ENCODE measurements at regions not wholly inside any gene's neighbourhood (a gene's known extent, or its start where the extent isn't known, plus 50 kb on each side); places are given as distances from the start of the nearest gene placed in this dataset.

DNA sequence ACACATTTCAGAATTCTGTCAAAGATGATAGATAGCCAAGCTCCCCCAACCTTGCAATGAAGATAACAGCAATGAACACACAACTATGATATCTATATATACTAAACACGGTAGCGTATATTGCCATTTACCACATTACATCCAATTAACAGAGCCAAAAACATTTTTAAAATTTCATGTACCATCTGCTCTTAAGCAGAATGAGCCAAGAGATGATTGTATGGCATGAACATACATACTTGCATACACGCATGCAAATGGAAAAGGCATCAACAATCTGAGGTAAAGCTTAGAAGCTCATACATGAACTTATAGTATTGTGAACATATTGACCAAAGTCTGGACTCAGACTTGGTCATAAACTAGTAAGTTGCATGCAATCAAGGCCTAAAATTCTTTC is 712.9 kb upstream of the GOLIM4 start:
- FAIRE-seq: no peak
- Histone ChIP-seq H3K79me2 (ENCODE audit: insufficient read depth, low read length) (no peaks in the 10 kb centered on the region), H3K27ac (ENCODE audit: extremely low read length, insufficient read depth, low read length) (no peak overlapping the region), H3K4me3 (replicated peaks in 1 of 3; ENCODE audit: insufficient read depth in 1 of 3, low read depth in 2 of 3, low read length in 3 of 3) (no peak overlapping the region), H3K36me3 (replicated peaks in 1 of 2; ENCODE audit: control insufficient read depth in 1 of 2, insufficient read depth in 2 of 2, low read length in 2 of 2) (no peaks in the 10 kb centered on the region), H3K4me1 (ENCODE audit: insufficient read depth, low read length) (no peaks in the 10 kb centered on the region), H3K9ac (ENCODE audit: insufficient read depth, low read depth, low read length) (no peak overlapping the region), H2AFZ (ENCODE audit: low read length) (no peak overlapping the region), H4K20me1 (ENCODE audit: insufficient read depth, low read length) (no peaks in the 10 kb centered on the region), H3K4me2 (ENCODE audit: low read depth, low read length) (no peak overlapping the region), H3K27me3 (ENCODE audit: control insufficient read depth in 1 of 2, insufficient read depth in 2 of 2, low read length in 2 of 2) (no peaks in the 10 kb centered on the region), H3K9me3 (ENCODE audit: low read length) (no peaks in the 10 kb centered on the region)
- intact Hi-C loops (cut with micrococcal nuclease; ENCODE audit: unreplicated experiment) (no loop called here), in situ Hi-C loops (cut with HindIII; ENCODE audit: extremely low pct_ligation_motif_present, low pct_unique_long_range_greater_than_20kb) (no loop called here)
- 21% methylated on average over 3 of the region's 3 CpGs for WGBS (ENCODE audit: low lambda C conversion rate)
- POLR2A ChIA-PET: no interaction called here
- CTCF ChIA-PET (ENCODE audit: low intra/inter-chr PET ratio, low total read pairs): no interaction called here
- BruUV-seq (replicated peaks): no TSS peak
- TF ChIP-seq SP5 (CRISPR knock-in tag; IDR thresholded peaks at IDR 0.05; ENCODE audit: borderline replicate concordance, low read depth): no peak
- TF ChIP-seq, protein P1, sequence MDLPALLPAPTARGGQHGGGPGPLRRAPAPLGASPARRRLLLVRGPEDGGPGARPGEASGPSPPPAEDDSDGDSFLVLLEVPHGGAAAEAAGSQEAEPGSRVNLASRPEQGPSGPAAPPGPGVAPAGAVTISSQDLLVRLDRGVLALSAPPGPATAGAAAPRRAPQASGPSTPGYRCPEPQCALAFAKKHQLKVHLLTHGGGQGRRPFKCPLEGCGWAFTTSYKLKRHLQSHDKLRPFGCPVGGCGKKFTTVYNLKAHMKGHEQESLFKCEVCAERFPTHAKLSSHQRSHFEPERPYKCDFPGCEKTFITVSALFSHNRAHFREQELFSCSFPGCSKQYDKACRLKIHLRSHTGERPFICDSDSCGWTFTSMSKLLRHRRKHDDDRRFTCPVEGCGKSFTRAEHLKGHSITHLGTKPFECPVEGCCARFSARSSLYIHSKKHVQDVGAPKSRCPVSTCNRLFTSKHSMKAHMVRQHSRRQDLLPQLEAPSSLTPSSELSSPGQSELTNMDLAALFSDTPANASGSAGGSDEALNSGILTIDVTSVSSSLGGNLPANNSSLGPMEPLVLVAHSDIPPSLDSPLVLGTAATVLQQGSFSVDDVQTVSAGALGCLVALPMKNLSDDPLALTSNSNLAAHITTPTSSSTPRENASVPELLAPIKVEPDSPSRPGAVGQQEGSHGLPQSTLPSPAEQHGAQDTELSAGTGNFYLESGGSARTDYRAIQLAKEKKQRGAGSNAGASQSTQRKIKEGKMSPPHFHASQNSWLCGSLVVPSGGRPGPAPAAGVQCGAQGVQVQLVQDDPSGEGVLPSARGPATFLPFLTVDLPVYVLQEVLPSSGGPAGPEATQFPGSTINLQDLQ (CRISPR knock-in tag; IDR thresholded peaks at IDR 0.05): no peak
- TF ChIP-seq, protein P2, sequence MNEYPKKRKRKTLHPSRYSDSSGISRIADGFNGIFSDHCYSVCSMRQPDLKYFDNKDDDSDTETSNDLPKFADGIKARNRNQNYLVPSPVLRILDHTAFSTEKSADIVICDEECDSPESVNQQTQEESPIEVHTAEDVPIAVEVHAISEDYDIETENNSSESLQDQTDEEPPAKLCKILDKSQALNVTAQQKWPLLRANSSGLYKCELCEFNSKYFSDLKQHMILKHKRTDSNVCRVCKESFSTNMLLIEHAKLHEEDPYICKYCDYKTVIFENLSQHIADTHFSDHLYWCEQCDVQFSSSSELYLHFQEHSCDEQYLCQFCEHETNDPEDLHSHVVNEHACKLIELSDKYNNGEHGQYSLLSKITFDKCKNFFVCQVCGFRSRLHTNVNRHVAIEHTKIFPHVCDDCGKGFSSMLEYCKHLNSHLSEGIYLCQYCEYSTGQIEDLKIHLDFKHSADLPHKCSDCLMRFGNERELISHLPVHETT (CRISPR knock-in tag; conservative IDR thresholded peaks at IDR 0.05): no peak
- DNase-seq (ENCODE audit: low spot score): no peak
- no peak for ATAC-seq

DNA sequence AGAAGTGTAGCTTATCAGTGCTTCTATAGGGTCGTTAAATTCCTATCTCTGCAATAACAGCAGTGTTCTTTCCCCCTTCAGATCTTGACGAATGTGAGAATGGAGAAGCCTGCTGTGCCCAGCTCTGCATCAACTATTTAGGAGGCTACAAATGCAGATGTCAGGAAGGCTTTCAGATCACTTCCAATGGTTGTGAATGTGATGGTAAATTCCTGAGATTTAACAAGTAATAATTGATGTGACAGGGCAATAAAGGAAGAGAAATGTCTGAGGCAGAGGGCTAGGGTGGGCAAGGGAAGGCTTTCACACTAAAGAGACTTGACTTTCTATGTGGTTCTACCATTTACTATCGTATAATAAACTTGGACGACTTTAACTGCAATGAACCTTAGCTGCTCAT is 711.7 kb upstream of the GOLIM4 start:
- no peak overlapping the region for H3K27ac ChIP-seq (ENCODE audit: extremely low read length, insufficient read depth, low read length)
- WGBS (ENCODE audit: low lambda C conversion rate): 2% methylated on average over 4 of the region's 4 CpGs
- no peaks in the 10 kb centered on the region for H3K9me3 ChIP-seq (ENCODE audit: low read length)
- H3K9ac ChIP-seq (ENCODE audit: insufficient read depth, low read depth, low read length): no peak overlapping the region
- H3K4me1 ChIP-seq (ENCODE audit: insufficient read depth, low read length): no peaks in the 10 kb centered on the region
- DNase-seq (ENCODE audit: low spot score) (no peak), FAIRE-seq (no peak), ATAC-seq (no peak)
- no peaks in the 10 kb centered on the region for H3K27me3 ChIP-seq (ENCODE audit: control insufficient read depth in 1 of 2, insufficient read depth in 2 of 2, low read length in 2 of 2)
- H4K20me1 ChIP-seq (ENCODE audit: insufficient read depth, low read length): no peaks in the 10 kb centered on the region
- no peak overlapping the region for H2AFZ ChIP-seq (ENCODE audit: low read length)
- BruUV-seq (replicated peaks): no TSS peak
- H3K4me3 ChIP-seq (replicated peaks in 1 of 3; ENCODE audit: insufficient read depth in 1 of 3, low read depth in 2 of 3, low read length in 3 of 3): no peak overlapping the region
- no peaks in the 10 kb centered on the region for H3K79me2 ChIP-seq (ENCODE audit: insufficient read depth, low read length)
- in situ Hi-C loops (cut with HindIII; ENCODE audit: extremely low pct_ligation_motif_present, low pct_unique_long_range_greater_than_20kb) (no loop called here), intact Hi-C loops (cut with micrococcal nuclease; ENCODE audit: unreplicated experiment) (no loop called here)
- no peak overlapping the region for H3K4me2 ChIP-seq (ENCODE audit: low read depth, low read length)
- H3K36me3 ChIP-seq (replicated peaks in 1 of 2; ENCODE audit: control insufficient read depth in 1 of 2, insufficient read depth in 2 of 2, low read length in 2 of 2): no peaks in the 10 kb centered on the region
- ChIA-PET POLR2A (no interaction called here), CTCF (ENCODE audit: low intra/inter-chr PET ratio, low total read pairs) (no interaction called here)
- TF ChIP-seq ELF4 (CRISPR knock-in tag; IDR thresholded peaks at IDR 0.05; ENCODE audit: borderline replicate concordance) (no peak), KDM2A (CRISPR knock-in tag; IDR thresholded peaks at IDR 0.05; ENCODE audit: borderline replicate concordance, low read depth) (no peak), ZNF644 (CRISPR knock-in tag; IDR thresholded peaks at IDR 0.05; ENCODE audit: low read depth) (no peak), ZNF207 (IDR thresholded peaks at IDR 0.05; ENCODE audit: borderline replicate concordance) (no peak), ZNF549 (CRISPR knock-in tag; IDR thresholded peaks at IDR 0.05) (no peak), FOSL2 (CRISPR knock-in tag; IDR thresholded peaks at IDR 0.05) (no peak)
- TF ChIP-seq, protein P3, sequence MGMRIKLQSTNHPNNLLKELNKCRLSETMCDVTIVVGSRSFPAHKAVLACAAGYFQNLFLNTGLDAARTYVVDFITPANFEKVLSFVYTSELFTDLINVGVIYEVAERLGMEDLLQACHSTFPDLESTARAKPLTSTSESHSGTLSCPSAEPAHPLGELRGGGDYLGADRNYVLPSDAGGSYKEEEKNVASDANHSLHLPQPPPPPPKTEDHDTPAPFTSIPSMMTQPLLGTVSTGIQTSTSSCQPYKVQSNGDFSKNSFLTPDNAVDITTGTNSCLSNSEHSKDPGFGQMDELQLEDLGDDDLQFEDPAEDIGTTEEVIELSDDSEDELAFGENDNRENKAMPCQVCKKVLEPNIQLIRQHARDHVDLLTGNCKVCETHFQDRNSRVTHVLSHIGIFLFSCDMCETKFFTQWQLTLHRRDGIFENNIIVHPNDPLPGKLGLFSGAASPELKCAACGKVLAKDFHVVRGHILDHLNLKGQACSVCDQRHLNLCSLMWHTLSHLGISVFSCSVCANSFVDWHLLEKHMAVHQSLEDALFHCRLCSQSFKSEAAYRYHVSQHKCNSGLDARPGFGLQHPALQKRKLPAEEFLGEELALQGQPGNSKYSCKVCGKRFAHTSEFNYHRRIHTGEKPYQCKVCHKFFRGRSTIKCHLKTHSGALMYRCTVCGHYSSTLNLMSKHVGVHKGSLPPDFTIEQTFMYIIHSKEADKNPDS (CRISPR knock-in tag; IDR thresholded peaks at IDR 0.05): no peak
- TF ChIP-seq, protein P4, sequence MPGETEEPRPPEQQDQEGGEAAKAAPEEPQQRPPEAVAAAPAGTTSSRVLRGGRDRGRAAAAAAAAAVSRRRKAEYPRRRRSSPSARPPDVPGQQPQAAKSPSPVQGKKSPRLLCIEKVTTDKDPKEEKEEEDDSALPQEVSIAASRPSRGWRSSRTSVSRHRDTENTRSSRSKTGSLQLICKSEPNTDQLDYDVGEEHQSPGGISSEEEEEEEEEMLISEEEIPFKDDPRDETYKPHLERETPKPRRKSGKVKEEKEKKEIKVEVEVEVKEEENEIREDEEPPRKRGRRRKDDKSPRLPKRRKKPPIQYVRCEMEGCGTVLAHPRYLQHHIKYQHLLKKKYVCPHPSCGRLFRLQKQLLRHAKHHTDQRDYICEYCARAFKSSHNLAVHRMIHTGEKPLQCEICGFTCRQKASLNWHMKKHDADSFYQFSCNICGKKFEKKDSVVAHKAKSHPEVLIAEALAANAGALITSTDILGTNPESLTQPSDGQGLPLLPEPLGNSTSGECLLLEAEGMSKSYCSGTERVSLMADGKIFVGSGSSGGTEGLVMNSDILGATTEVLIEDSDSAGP (CRISPR knock-in tag; IDR thresholded peaks at IDR 0.05; ENCODE audit: borderline replicate concordance): no peak
